ENCODE measurements at regions not wholly inside any gene's neighbourhood (a gene's known extent, or its start where the extent isn't known, plus 50 kb on each side); places are given as distances from the start of the nearest gene placed in this dataset.

DNA sequence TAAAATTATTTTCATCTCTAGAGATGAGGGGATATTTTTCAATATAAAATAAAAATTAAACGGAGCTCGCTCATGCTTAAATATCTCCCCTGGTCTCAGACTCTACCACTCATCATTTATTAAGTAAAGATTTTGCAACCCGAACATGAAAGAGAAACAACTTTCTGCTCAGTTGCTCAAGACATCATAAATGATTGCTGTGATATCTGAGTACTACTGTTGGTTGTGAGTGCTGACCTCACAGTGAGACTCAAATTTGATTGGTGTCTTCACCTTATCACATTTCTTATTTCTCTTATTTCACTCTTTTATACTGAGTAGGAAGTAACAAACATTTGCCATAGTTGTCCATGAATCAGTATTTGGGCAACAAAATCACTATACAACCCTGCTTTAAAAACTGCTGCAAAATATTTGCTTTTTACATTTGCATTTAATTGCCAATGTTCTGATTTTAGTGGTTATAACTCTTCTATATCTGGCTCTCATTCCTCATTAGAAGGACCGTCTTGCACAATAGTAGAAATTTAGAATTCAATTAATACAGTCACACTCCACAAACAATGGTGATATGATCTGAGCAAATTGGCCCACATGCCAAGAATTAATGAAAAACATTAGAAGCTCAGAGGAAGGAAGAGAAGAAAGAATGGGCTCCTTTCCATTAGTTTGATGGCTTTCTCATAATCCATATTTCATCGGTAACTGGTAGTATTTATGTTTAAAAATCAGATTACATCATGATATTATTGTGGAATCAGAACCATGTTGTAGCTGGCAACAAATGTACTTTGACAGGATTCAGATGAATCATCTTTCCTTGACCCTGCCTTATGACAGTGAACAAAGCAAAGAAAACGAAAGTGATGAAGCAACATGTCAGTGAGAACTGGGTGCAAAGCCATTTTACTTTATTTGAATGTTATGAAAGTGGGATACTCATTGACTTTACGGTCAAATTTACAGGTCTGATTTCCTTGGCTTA lies 973.6 kb upstream of the TENM4 start:
- no peak overlapping the region for H3K27ac ChIP-seq (ENCODE audit: low read depth in 1 of 2, low read length in 2 of 2)
- H3K9me3 Mint-ChIP-seq: peaks cover 25% of the 10 kb centered on the region
- no peak overlapping the region for H3K4me3 Mint-ChIP-seq
- TF ChIP-seq, protein P1, sequence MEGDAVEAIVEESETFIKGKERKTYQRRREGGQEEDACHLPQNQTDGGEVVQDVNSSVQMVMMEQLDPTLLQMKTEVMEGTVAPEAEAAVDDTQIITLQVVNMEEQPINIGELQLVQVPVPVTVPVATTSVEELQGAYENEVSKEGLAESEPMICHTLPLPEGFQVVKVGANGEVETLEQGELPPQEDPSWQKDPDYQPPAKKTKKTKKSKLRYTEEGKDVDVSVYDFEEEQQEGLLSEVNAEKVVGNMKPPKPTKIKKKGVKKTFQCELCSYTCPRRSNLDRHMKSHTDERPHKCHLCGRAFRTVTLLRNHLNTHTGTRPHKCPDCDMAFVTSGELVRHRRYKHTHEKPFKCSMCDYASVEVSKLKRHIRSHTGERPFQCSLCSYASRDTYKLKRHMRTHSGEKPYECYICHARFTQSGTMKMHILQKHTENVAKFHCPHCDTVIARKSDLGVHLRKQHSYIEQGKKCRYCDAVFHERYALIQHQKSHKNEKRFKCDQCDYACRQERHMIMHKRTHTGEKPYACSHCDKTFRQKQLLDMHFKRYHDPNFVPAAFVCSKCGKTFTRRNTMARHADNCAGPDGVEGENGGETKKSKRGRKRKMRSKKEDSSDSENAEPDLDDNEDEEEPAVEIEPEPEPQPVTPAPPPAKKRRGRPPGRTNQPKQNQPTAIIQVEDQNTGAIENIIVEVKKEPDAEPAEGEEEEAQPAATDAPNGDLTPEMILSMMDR (IDR thresholded peaks at IDR 0.05): no peak
- H3K4me1 Mint-ChIP-seq (ENCODE audit: low read depth): no peaks in the 10 kb centered on the region
- H3K36me3 Mint-ChIP-seq (ENCODE audit: low read depth): no peaks in the 10 kb centered on the region
- DNase-seq (no peak), ATAC-seq (ENCODE audit: poor library complexity) (no peak)
- ChIA-PET POLR2A (no interaction called here), CTCF (no interaction called here)
- H3K4me1 ChIP-seq (ENCODE audit: insufficient read depth, low read length): no peaks in the 10 kb centered on the region
- intact Hi-C loops (cut with DNase I, micrococcal nuclease): no loop called here
- H3K27me3 ChIP-seq (ENCODE audit: control insufficient read depth in 1 of 2, insufficient read depth in 2 of 2, low read length in 2 of 2): no peaks in the 10 kb centered on the region
- H3K27me3 Mint-ChIP-seq: no peaks in the 10 kb centered on the region
- H3K27ac Mint-ChIP-seq: no peak overlapping the region
- H3K36me3 ChIP-seq (ENCODE audit: insufficient read depth, low read length): no peaks in the 10 kb centered on the region
- no peaks in the 10 kb centered on the region for H3K9me3 ChIP-seq (ENCODE audit: control insufficient read depth in 1 of 2, insufficient read depth in 1 of 2, low read length in 2 of 2)
- H3K4me3 ChIP-seq (ENCODE audit: low read length): no peak overlapping the region

DNA sequence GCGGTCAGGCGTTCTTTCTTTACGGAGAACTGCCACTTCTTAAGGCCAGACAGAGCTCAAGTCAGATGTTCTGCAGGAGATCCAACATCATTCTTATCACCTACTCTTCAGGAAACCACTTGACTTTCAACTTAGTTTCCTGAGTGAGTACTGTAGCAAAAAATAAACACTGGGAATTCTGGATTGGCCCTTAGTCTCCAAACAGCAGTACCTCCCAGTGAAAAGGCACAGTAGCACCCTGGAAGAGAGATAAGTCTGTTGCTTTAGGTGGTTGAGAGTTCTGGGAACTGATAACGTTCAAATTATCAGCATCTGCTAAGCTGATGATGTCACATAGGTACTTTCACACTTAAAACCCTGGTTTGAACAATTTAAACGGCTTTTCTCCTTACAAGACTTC lies 971.8 kb upstream of the TENM4 start:
- TF ChIP-seq, protein P1 (IDR thresholded peaks at IDR 0.05): no peak
- H3K27ac ChIP-seq (ENCODE audit: low read depth in 1 of 2, low read length in 2 of 2): no peak overlapping the region
- ATAC-seq (ENCODE audit: poor library complexity) (no peak), DNase-seq (no peak)
- Mint-ChIP-seq H3K27me3 (no peaks in the 10 kb centered on the region), H3K4me3 (no peak overlapping the region), H3K27ac (no peak overlapping the region), H3K4me1 (ENCODE audit: low read depth) (no peaks in the 10 kb centered on the region), H3K36me3 (ENCODE audit: low read depth) (no peaks in the 10 kb centered on the region), H3K9me3 (peaks cover 26% of the 10 kb centered on the region)
- no peaks in the 10 kb centered on the region for H3K27me3 ChIP-seq (ENCODE audit: control insufficient read depth in 1 of 2, insufficient read depth in 2 of 2, low read length in 2 of 2)
- H3K4me3 ChIP-seq (ENCODE audit: low read length): no peak overlapping the region
- CTCF ChIA-PET: no interaction called here
- no peaks in the 10 kb centered on the region for H3K4me1 ChIP-seq (ENCODE audit: insufficient read depth, low read length)
- H3K36me3 ChIP-seq (ENCODE audit: insufficient read depth, low read length): no peaks in the 10 kb centered on the region
- POLR2A ChIA-PET: no interaction called here
- H3K9me3 ChIP-seq (ENCODE audit: control insufficient read depth in 1 of 2, insufficient read depth in 1 of 2, low read length in 2 of 2): no peaks in the 10 kb centered on the region
- intact Hi-C loops (cut with DNase I, micrococcal nuclease): no loop called here

DNA sequence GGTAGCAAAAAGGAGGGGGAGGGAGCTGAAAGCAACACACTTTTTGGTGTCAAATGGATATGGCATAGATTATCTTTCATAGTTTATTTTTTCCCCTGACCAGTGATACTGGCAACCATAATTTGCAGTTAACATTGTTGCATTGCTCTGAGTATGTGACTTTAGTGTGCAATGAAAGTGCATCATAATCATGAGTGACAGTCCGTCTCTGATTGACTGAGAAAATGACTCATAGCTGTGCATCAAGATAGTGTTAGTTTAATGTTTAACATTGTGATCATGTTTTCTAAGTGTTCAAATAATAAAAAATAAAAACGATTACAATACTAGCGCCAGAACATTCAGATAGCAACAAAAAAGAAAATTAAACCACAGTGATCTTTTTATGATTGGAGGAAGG lies 952.4 kb upstream of the TENM4 start:
- H3K27ac ChIP-seq (ENCODE audit: low read depth in 1 of 2, low read length in 2 of 2): no peak overlapping the region
- Mint-ChIP-seq H3K9me3 (peaks cover 9% of the 10 kb centered on the region), H3K36me3 (ENCODE audit: low read depth) (no peaks in the 10 kb centered on the region), H3K4me1 (ENCODE audit: low read depth) (no peaks in the 10 kb centered on the region), H3K4me3 (no peak overlapping the region), H3K27me3 (no peaks in the 10 kb centered on the region), H3K27ac (no peak overlapping the region)
- no peaks in the 10 kb centered on the region for H3K4me1 ChIP-seq (ENCODE audit: insufficient read depth, low read length)
- POLR2A ChIA-PET: no interaction called here
- DNase-seq: no peak
- ATAC-seq (ENCODE audit: poor library complexity): no peak
- TF ChIP-seq, protein P1 (IDR thresholded peaks at IDR 0.05): no peak
- H3K27me3 ChIP-seq (ENCODE audit: control insufficient read depth in 1 of 2, insufficient read depth in 2 of 2, low read length in 2 of 2): no peaks in the 10 kb centered on the region
- H3K36me3 ChIP-seq (ENCODE audit: insufficient read depth, low read length): no peaks in the 10 kb centered on the region
- CTCF ChIA-PET: no interaction called here
- intact Hi-C loops (cut with DNase I, micrococcal nuclease): no loop called here
- H3K9me3 ChIP-seq (ENCODE audit: control insufficient read depth in 1 of 2, insufficient read depth in 1 of 2, low read length in 2 of 2): peaks cover 0 to 7% of the 10 kb centered on the region in 2 experiments
- no peak overlapping the region for H3K4me3 ChIP-seq (ENCODE audit: low read length)

Data from CD4-positive, alpha-beta T cell (primary cell).